ENCODE measurements at regions not wholly inside any gene's neighbourhood (a gene's known extent, or its start where the extent isn't known, plus 50 kb on each side); places are given as distances from the start of the nearest gene placed in this dataset.

DNA sequence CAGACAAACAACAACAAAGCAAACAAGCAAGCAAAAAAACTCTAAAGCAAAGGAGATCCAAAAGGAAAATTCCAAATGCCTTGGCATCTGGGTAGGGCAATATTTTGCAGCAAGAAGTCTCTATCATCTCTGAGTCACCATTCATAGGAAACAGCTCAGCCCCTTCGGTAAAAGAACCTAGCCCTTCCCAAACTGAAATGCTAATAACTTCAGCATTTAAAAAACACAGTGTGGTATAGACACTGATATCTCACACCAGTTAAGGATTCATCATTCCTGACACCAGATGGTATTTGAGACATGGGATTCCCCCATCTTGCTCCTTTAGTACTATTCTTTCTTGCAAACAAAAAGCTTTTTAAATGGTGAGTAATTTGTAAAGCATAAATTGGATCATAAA, 491.8 kb downstream of the TXNL1 start:
- Histone ChIP-seq H3K27me3 (no peaks in the 10 kb centered on the region), H3K9me3 (no peaks in the 10 kb centered on the region), H3K4me3 (no peak overlapping the region), H3K27ac (no peak overlapping the region), H3K4me1 (no peaks in the 10 kb centered on the region), H3K36me3 (no peaks in the 10 kb centered on the region)
- TF ChIP-seq POLR2AphosphoS5 (IDR thresholded peaks at IDR 0.05) (no peak), EP300 (IDR thresholded peaks at IDR 0.05) (no peak), POLR2A (IDR thresholded peaks at IDR 0.05) (no peak)
- TF ChIP-seq, protein P1, sequence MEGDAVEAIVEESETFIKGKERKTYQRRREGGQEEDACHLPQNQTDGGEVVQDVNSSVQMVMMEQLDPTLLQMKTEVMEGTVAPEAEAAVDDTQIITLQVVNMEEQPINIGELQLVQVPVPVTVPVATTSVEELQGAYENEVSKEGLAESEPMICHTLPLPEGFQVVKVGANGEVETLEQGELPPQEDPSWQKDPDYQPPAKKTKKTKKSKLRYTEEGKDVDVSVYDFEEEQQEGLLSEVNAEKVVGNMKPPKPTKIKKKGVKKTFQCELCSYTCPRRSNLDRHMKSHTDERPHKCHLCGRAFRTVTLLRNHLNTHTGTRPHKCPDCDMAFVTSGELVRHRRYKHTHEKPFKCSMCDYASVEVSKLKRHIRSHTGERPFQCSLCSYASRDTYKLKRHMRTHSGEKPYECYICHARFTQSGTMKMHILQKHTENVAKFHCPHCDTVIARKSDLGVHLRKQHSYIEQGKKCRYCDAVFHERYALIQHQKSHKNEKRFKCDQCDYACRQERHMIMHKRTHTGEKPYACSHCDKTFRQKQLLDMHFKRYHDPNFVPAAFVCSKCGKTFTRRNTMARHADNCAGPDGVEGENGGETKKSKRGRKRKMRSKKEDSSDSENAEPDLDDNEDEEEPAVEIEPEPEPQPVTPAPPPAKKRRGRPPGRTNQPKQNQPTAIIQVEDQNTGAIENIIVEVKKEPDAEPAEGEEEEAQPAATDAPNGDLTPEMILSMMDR (IDR thresholded peaks at IDR 0.05): no peak
- ATAC-seq: no peak
- WGBS, 2 donors (ENCODE audit: low coverage in 1 of 2): 25 to 60% methylated on average over 1 of the region's 1 CpG

DNA sequence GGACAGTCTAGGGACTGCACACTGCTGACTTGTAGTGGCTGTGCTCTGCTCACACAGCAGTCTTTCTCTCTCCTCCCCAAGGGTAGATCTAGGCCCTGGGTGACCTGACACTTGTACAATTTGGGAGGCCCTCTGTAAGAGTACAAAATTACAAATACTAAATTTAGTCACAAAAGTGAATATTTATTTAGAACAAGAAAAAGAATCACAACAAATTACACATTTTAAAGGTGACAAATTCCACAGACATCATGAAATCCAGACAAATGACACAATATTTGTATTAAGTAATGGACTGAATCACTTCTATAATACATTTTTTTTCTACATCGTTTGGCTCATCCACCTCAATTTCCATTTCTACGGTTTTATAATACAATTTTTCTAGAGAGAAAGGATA, 496.4 kb downstream of the TXNL1 start:
- no peak for ATAC-seq
- H3K9me3 ChIP-seq: no peaks in the 10 kb centered on the region
- TF ChIP-seq POLR2A (IDR thresholded peaks at IDR 0.05): no peak
- TF ChIP-seq POLR2AphosphoS5 (IDR thresholded peaks at IDR 0.05): no peak
- TF ChIP-seq, protein P1 (IDR thresholded peaks at IDR 0.05): no peak
- TF ChIP-seq EP300 (IDR thresholded peaks at IDR 0.05): no peak
- H3K4me3 ChIP-seq: no peak overlapping the region
- peaks cover 0 to 15% (median 0%) of the 10 kb centered on the region in 3 donors for H3K4me1 ChIP-seq
- no peaks in the 10 kb centered on the region for H3K27me3 ChIP-seq
- H3K27ac ChIP-seq: no peak overlapping the region
- no peaks in the 10 kb centered on the region for H3K36me3 ChIP-seq
- WGBS, 2 donors (ENCODE audit: low coverage in 1 of 2): 71 to 74% methylated on average over 2 of the region's 2 CpGs

DNA sequence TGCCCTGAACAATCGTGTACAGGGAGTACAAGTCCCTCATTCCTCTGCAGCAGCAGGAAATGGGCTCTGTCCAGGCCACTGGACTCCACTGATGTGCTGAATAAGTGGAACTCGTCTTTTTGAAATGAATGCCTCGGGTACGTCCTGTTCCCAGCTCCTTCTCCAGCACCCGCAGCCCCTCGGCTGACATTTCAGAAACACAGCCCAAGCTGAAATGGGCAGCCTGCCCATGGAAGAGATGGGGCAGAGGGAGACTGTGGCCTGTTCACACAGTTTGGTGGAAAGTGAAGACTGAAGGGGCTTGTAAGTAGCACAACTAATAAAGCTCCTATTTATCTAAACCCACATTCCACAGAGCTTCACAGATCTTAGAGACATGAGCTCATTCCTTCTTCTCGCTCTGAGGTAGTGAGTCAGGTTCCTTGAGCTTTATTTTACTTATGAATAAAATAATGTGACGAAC, 498.6 kb downstream of the TXNL1 start:
- H3K27ac ChIP-seq: peak overlapping the region; percentile 61 to 77 (median 72)
- 44 to 52% methylated on average over 2 to 5 of the region's 8 CpGs for WGBS, 2 donors (ENCODE audit: low coverage in 1 of 2)
- TF ChIP-seq POLR2AphosphoS5 (IDR thresholded peaks at IDR 0.05): peak; percentile 66
- no peak for TF ChIP-seq POLR2A (IDR thresholded peaks at IDR 0.05)
- peak; percentile 34 for TF ChIP-seq EP300 (IDR thresholded peaks at IDR 0.05)
- TF ChIP-seq, protein P1 (IDR thresholded peaks at IDR 0.05): no peak
- H3K27me3 ChIP-seq: no peaks in the 10 kb centered on the region
- H3K9me3 ChIP-seq: no peaks in the 10 kb centered on the region
- no peaks in the 10 kb centered on the region for H3K36me3 ChIP-seq
- peak; percentile 52 for ATAC-seq
- no peak overlapping the region for H3K4me3 ChIP-seq
- peaks cover 0 to 15% (median 0%) of the 10 kb centered on the region in 3 donors for H3K4me1 ChIP-seq

DNA sequence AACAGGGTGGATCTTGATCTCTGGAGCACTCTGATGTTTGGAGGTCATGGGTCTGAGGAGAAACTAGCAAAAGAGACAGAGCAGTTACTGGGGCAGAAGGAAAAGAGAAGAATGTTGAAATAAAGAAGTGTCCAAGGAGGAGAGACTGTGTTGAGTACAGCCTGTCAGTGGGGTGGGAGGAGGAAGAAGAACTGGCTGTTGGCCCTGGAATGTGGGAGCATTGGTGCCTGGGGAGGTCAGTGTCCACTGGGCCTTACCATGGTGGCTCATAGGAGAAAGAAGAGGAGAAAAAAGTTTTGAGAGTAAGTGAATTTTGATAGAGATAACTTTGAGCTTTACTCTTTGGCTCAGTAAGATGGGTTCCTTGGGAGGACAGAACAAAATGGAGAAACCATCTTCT, 499.0 kb downstream of the TXNL1 start:
- ATAC-seq: peak; percentile 10

DNA sequence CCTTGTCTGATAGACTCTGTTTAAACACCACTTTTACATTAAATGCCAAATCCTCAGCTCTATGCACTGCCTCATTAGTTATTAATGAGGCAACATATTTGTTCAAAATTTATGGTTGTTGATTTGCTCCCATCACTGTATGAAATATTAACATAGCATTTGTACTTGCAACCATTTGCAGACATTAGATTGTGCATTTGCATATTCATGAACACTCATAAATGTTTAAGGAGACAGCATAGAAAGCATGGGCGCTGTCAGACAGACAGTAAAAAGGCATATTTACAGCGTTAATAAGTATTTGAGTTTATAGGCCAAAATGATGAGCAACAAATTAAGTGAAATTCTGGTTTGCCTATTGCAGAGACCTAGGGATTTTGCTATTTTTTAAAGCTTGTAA, 502.3 kb downstream of the TXNL1 start:
- ATAC-seq: no peak
- no peaks in the 10 kb centered on the region for H3K9me3 ChIP-seq
- peaks cover 0 to 15% (median 0%) of the 10 kb centered on the region in 3 donors for H3K4me1 ChIP-seq
- no peak overlapping the region for H3K4me3 ChIP-seq
- H3K36me3 ChIP-seq: no peaks in the 10 kb centered on the region
- H3K27me3 ChIP-seq: no peaks in the 10 kb centered on the region
- no peak for TF ChIP-seq POLR2AphosphoS5 (IDR thresholded peaks at IDR 0.05)
- no peak for TF ChIP-seq POLR2A (IDR thresholded peaks at IDR 0.05)
- TF ChIP-seq, protein P1 (IDR thresholded peaks at IDR 0.05): no peak
- TF ChIP-seq EP300 (IDR thresholded peaks at IDR 0.05): no peak
- H3K27ac ChIP-seq: no peak overlapping the region
- 95 to 100% methylated on average over 2 of the region's 2 CpGs for WGBS, 2 donors (ENCODE audit: low coverage in 1 of 2)

More for the DNA sequence above, 499.0 kb downstream of the TXNL1 start:
- no peak overlapping the region for H3K4me3 ChIP-seq
- H3K27ac ChIP-seq: peak overlapping the region; percentile 52 to 77 (median 64)
- H3K36me3 ChIP-seq: no peaks in the 10 kb centered on the region
- TF ChIP-seq, protein P1 (IDR thresholded peaks at IDR 0.05): no peak
- no peak for TF ChIP-seq POLR2A (IDR thresholded peaks at IDR 0.05)
- TF ChIP-seq EP300 (IDR thresholded peaks at IDR 0.05): no peak
- TF ChIP-seq POLR2AphosphoS5 (IDR thresholded peaks at IDR 0.05): no peak
- peaks cover 0 to 15% (median 0%) of the 10 kb centered on the region in 3 donors for H3K4me1 ChIP-seq
- no peaks in the 10 kb centered on the region for H3K9me3 ChIP-seq
- no peaks in the 10 kb centered on the region for H3K27me3 ChIP-seq

Data from gastroesophageal sphincter (tissue), 4 donors.